IMR-90 (cell line): ENCODE measurements at regions not wholly inside any gene's neighbourhood (a gene's known extent, or its start where the extent isn't known, plus 50 kb on each side); places are given as distances from the start of the nearest gene placed in this dataset.

Source experiments
- CEBPB ChIP-seq: IDR thresholded peaks from 2 replicates; pipeline ENCODE4 v1.6.1; 2012; ENCODE audit warnings: low read depth, low read length, improper control_type of control experiment
- FOS ChIP-seq: fragments of 150-350 bp; IDR thresholded peaks from 2 replicates; pipeline ENCODE4 v1.6.1; 2016; ENCODE audit warnings: low read depth, low read length
- MXI1 ChIP-seq: IDR thresholded peaks from 2 replicates; pipeline ENCODE4 v1.6.1; 2012; ENCODE audit warnings: low read depth, mild to moderate bottlenecking, low read length, moderate library complexity, borderline replicate concordance
- RAD21 ChIP-seq: IDR thresholded peaks from 2 replicates; pipeline ENCODE4 v1.6.1; 2012; ENCODE audit warnings: low read length, improper control_type of control experiment
- RCOR1 ChIP-seq: IDR thresholded peaks from 2 replicates; pipeline ENCODE4 v1.6.1; 2012; ENCODE audit warnings: mild to moderate bottlenecking, low read length, improper control_type of control experiment; ENCODE audit not compliant: insufficient replicate concordance
- RFX5 ChIP-seq: IDR thresholded peaks from 2 replicates; pipeline ENCODE4 v1.8.0; 2012; ENCODE audit warnings: low read depth, mild to moderate bottlenecking, low read length, moderate library complexity
- TF ChIP-seq, protein P1 (sequence below): conservative IDR thresholded peaks from 2 replicates; pipeline ENCODE4 v1.5.1; 2012; ENCODE audit warnings: mild to moderate bottlenecking, low read depth, low read length, improper control_type of control experiment
- TF ChIP-seq, protein P2 (sequence below): fragments of 150-350 bp; IDR thresholded peaks from 2 replicates; pipeline ENCODE4 v1.6.1; 2017; ENCODE audit warnings: mild to moderate bottlenecking, antibody characterized with exemption, low read length, low read depth

DNA sequence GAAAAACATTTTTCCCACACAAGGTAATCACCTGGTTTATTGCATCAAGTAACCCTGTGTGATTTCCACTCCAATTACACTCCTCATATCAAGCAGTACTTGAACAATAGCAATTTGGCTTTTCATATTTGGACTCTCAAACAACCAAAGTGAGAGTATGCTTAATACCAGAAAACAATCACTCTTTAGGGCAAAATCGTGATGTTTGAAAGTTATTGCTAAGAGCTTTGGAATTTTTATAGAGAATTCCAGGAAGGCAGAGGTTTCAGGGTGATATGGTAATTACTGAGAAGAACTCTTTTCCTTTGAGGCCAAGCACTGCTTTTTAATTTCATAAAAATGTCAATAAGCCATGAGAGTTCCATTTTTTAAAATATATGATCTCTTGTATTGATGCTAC lies 779.5 kb upstream of the LRRTM1 start:
- TF ChIP-seq, protein P1, sequence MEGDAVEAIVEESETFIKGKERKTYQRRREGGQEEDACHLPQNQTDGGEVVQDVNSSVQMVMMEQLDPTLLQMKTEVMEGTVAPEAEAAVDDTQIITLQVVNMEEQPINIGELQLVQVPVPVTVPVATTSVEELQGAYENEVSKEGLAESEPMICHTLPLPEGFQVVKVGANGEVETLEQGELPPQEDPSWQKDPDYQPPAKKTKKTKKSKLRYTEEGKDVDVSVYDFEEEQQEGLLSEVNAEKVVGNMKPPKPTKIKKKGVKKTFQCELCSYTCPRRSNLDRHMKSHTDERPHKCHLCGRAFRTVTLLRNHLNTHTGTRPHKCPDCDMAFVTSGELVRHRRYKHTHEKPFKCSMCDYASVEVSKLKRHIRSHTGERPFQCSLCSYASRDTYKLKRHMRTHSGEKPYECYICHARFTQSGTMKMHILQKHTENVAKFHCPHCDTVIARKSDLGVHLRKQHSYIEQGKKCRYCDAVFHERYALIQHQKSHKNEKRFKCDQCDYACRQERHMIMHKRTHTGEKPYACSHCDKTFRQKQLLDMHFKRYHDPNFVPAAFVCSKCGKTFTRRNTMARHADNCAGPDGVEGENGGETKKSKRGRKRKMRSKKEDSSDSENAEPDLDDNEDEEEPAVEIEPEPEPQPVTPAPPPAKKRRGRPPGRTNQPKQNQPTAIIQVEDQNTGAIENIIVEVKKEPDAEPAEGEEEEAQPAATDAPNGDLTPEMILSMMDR, result no peak
- no peak for TF ChIP-seq RCOR1
- TF ChIP-seq RFX5, result no peak
- no peak for TF ChIP-seq FOS
- no peak for TF ChIP-seq RAD21
- TF ChIP-seq, protein P2, sequence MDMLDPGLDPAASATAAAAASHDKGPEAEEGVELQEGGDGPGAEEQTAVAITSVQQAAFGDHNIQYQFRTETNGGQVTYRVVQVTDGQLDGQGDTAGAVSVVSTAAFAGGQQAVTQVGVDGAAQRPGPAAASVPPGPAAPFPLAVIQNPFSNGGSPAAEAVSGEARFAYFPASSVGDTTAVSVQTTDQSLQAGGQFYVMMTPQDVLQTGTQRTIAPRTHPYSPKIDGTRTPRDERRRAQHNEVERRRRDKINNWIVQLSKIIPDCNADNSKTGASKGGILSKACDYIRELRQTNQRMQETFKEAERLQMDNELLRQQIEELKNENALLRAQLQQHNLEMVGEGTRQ, result no peak
- no peak for TF ChIP-seq CEBPB
- TF ChIP-seq MXI1, result no peak
